ENCODE measurements at regions not wholly inside any gene's neighbourhood (a gene's known extent, or its start where the extent isn't known, plus 50 kb on each side); places are given as distances from the start of the nearest gene placed in this dataset.
"Not testable (repeated sequence)": the region's sequence is repeated elsewhere in the genome, so short reads cannot be mapped to it uniquely, and the experiment has no call there.

GRCh38 chr4:179663641-179664429 is 2221.6 kb upstream of the AGA start:
- DNase-seq (ENCODE audit: low read depth, low spot score), result no peak

GRCh38 chr4:179664430-179665027 is 2222.3 kb upstream of the AGA start:
- DNase-seq (ENCODE audit: low read depth, low spot score), result no peak

- no peak for DNase-seq (ENCODE audit: low read depth, low spot score)
Observed at GRCh38 chr4:179666226-179666625, 2224.0 kb upstream of the AGA start.

DNA sequence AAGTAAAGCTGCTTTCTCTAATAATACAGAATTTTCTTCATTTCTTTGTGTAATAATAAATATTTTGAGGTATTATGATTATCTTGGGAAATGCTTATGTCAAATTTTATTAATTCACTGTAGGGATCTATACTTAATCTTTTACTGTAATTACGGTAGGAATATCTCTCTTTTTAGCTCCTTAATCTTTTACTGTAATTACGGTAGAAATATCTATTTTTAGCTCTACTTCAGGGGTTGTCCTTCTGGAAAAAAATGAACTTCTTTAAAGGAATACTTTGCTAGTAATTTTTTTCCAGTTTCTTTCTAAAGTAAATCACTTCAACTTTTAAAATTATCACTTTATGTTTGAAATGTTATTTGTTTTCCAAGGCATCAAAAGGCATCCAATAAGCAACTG is 2229.4 kb upstream of the AGA start:
- DNase-seq (ENCODE audit: low read depth, low spot score), result no peak

- no peak for DNase-seq (ENCODE audit: low read depth, low spot score)
Observed at GRCh38 chr4:179678093-179678814, 2236.0 kb upstream of the AGA start.

GRCh38 chr4:179683661-179684060 is 2241.4 kb upstream of the AGA start:
- not testable (repeated sequence) for DNase-seq (ENCODE audit: low read depth, low spot score)

GRCh38 chr4:179692222-179692621 is 2250.0 kb upstream of the AGA start:
- no peak for DNase-seq (ENCODE audit: low read depth, low spot score)

DNA sequence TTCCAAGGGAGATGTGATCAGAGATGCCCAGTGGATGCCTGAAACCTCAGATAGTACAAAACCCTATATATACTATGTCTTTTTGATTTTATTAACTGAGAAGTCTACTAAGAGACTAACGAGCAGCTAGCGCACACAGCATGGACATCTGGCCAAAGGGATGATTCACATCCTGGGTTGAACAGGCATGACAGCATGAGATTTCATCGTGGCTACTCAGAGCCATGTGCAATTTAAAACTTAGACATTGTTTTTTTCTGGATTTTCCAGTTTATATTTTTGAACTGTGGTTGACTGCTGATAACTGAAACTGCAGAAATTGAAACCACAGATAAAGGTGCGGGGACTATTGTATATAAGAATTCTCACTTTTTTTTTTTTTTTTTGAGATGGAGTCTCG is 2252.9 kb upstream of the AGA start:
- DNase-seq (ENCODE audit: low read depth, low spot score), result peak; percentile 5

GRCh38 chr4:179698321-179698720 is 2256.1 kb upstream of the AGA start:
- no peak for DNase-seq (ENCODE audit: low read depth, low spot score)

DNA sequence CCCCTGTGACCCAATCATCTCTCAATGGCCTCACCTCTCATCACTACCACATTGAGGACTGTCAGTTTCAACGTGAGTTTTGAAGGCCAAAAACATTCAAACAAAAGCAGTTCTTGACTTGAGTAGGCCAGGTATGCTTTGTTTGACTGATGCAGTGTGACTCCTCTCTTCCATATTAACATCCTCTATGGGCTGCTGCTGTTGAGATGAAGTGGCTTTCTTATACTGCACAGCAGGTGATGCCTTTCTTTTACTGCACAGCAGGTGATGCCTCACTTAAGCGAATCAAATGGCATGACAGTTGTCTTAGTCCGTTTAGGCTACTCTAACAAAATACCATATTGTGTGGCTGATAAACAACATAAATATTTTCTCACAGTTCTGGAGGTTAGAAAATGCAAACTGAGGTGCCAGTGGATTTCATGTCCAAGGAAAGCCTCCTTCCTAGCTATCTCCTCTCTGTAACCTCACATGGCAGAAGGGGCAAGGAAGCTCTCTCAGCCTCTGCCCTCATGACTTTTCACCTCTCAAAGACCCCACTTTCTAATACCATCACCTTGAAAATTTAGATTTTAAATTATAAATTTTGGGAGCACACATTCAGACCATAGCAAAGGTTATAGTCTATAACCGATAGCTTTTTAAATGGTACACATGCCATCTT is 2267.9 kb upstream of the AGA start:
- DNase-seq (ENCODE audit: low read depth, low spot score), result no peak

- DNase-seq (ENCODE audit: low read depth, low spot score), result no peak
Observed at GRCh38 chr4:179719766-179720450, 2277.7 kb upstream of the AGA start.

- DNase-seq (ENCODE audit: low read depth, low spot score), result not testable (repeated sequence)
Observed at GRCh38 chr4:179726491-179726890, 2284.3 kb upstream of the AGA start.

DNA sequence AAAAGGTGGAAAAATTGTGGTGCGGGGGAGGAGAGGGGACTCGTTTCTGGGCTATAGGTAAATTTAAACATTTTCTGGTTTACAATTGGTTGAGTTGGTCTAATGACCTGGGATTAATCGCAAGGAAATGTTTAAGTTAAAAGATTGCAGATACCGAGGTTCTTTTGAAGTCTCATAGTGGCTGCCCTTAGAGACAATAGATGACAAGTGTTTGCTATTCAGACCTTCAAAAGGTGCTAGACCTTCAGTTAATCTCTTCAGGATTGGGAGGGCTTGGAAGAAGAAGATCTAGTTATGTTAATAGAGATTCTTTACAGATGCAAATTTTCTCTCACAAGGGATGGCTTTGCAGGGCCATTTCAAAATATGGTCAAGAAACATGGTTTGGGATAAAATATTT is 2286.1 kb upstream of the AGA start:
- DNase-seq (ENCODE audit: low read depth, low spot score), result no peak

- not testable (repeated sequence) for DNase-seq (ENCODE audit: low read depth, low spot score)
Observed at GRCh38 chr4:179736820-179737219, 2294.6 kb upstream of the AGA start.

DNA sequence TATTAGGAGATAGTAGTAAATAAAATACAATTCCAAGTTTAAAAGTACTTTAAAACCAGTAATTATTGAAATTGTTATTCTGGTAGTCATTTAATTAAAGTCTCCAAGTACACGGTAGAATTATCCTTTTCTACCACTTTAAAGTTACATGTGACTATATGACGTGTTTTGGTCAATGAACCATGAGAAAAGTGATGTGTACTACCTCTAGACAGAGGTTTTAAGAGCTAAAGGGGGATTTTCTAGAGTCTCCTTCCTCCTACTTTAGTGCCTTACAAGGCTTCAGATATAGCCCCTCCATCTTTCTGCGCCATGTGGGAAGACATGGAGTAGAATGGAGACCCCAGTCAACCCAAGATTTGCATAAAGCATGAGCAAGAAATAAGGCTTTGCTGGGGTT is 2296.6 kb upstream of the AGA start:
- no peak for DNase-seq (ENCODE audit: low read depth, low spot score)

DNA sequence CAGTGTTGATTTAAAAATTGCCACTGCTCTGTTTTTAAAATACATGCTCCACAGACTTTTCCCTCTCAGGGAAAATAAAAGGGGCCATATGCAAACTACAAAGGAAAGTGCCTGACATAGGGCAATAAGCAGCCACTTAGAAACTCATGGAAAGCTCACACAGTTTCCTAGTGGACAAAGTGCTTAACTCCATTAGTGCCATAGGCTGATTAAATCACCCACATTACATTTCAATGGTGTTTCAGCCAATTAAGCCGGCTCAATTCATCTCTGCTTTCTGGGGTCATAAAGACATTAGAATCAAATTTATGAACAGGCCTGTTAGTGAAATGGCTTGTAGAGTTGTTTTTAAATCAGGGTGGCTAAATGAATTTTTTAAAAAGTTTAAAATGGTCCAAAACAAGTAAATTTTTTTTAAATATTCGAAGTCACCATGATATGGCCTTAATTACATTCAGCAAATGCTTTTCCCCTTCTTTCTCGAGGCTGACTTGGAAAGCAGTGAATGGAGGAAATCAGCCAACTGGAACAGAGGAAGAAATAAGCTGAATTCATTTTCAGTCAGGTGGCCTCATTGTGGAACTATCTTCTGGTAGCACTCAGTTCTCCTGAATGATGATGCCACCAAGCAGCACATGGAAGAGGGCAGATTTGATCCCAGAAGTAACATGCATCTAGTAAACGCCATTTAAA is 2305.1 kb upstream of the AGA start:
- no peak for DNase-seq (ENCODE audit: low read depth, low spot score)

- DNase-seq (ENCODE audit: low read depth, low spot score), result no peak
Observed at GRCh38 chr4:179748837-179749236, 2306.6 kb upstream of the AGA start.

DNA sequence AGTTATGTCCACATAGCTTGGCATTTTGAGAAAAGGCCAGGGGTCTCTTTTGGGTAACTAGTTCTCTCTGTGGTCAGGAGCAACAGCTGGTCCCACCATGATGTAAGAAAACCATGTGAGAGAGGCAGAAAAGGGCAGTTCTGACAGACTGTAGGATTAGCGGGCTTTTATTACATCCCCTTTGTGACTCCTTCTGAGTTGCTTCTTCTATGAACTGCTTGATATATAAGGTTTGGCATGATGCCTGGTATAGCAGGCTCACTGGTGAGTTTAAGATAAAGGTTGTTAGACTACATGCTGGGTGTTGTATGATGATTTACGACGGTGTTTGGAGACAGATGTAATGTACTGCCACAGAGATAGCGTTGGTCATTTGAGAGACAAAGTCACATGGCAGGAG is 2308.1 kb upstream of the AGA start:
- no peak for DNase-seq (ENCODE audit: low read depth, low spot score)

- no peak for DNase-seq (ENCODE audit: low read depth, low spot score)
Observed at GRCh38 chr4:179751669-179752068, 2309.4 kb upstream of the AGA start.

- no peak for DNase-seq (ENCODE audit: low read depth, low spot score)
Observed at GRCh38 chr4:179755322-179755721, 2313.1 kb upstream of the AGA start.

GRCh38 chr4:179757641-179758040 is 2315.4 kb upstream of the AGA start:
- DNase-seq (ENCODE audit: low read depth, low spot score), result no peak
